ENCODE measurements at regions not wholly inside any gene's neighbourhood (a gene's known extent, or its start where the extent isn't known, plus 50 kb on each side); places are given as distances from the start of the nearest gene placed in this dataset.

- TF ChIP-seq, protein P1, sequence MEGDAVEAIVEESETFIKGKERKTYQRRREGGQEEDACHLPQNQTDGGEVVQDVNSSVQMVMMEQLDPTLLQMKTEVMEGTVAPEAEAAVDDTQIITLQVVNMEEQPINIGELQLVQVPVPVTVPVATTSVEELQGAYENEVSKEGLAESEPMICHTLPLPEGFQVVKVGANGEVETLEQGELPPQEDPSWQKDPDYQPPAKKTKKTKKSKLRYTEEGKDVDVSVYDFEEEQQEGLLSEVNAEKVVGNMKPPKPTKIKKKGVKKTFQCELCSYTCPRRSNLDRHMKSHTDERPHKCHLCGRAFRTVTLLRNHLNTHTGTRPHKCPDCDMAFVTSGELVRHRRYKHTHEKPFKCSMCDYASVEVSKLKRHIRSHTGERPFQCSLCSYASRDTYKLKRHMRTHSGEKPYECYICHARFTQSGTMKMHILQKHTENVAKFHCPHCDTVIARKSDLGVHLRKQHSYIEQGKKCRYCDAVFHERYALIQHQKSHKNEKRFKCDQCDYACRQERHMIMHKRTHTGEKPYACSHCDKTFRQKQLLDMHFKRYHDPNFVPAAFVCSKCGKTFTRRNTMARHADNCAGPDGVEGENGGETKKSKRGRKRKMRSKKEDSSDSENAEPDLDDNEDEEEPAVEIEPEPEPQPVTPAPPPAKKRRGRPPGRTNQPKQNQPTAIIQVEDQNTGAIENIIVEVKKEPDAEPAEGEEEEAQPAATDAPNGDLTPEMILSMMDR (IDR thresholded peaks at IDR 0.05), result no peak
- TF ChIP-seq POLR2AphosphoS5 (IDR thresholded peaks at IDR 0.05), result no peak
- no peak for TF ChIP-seq EP300 (IDR thresholded peaks at IDR 0.05)
Measured at GRCh38 chr10:10967581-10968256, 50.0 kb upstream of the CELF2 start.
